GM19328 (cell line): ENCODE measurements at regions not wholly inside any gene's neighbourhood (a gene's known extent, or its start where the extent isn't known, plus 50 kb on each side); places are given as distances from the start of the nearest gene placed in this dataset.
"Not testable (repeated sequence)": the region's sequence is repeated elsewhere in the genome, so short reads cannot be mapped to it uniquely, and the experiment has no call there.

Experiments
- ATAC-seq: cut with Tn5 transposase; IDR thresholded peaks from one replicate; pipeline ENCODE4 v1.9.1; 2021; ENCODE audit warnings: mild to moderate bottlenecking, moderate library complexity; ENCODE audit not compliant: unreplicated experiment

GRCh38 chr2:87343347-87343746, 321.7 kb upstream of the PLGLB1 start:
- not testable (repeated sequence) for ATAC-seq

GRCh38 chr2:87345283-87345682, 323.6 kb upstream of the PLGLB1 start:
- ATAC-seq = not testable (repeated sequence)

GRCh38 chr2:87348556-87348955, 326.9 kb upstream of the PLGLB1 start:
- ATAC-seq = not testable (repeated sequence)

- not testable (repeated sequence) for ATAC-seq
Observed at GRCh38 chr2:87349006-87349405, 327.4 kb upstream of the PLGLB1 start.

- ATAC-seq = not testable (repeated sequence)
Observed at GRCh38 chr2:87352178-87352934, 330.7 kb upstream of the PLGLB1 start.

- not testable (repeated sequence) for ATAC-seq
Observed at GRCh38 chr2:87353408-87353807, 331.8 kb upstream of the PLGLB1 start.

GRCh38 chr2:87354102-87354501, 332.5 kb upstream of the PLGLB1 start:
- ATAC-seq = not testable (repeated sequence)

- ATAC-seq = not testable (repeated sequence)
Observed at GRCh38 chr2:87360250-87360649, 338.6 kb upstream of the PLGLB1 start.

GRCh38 chr2:87360927-87361326, 339.3 kb upstream of the PLGLB1 start:
- ATAC-seq = not testable (repeated sequence)

GRCh38 chr2:87361805-87362204, 340.2 kb upstream of the PLGLB1 start:
- ATAC-seq = not testable (repeated sequence)

- ATAC-seq = not testable (repeated sequence)
Observed at GRCh38 chr2:87364379-87364778, 342.7 kb upstream of the PLGLB1 start.

- ATAC-seq = not testable (repeated sequence)
Observed at GRCh38 chr2:87365038-87365437, 343.4 kb upstream of the PLGLB1 start.

GRCh38 chr2:87386063-87386560, 361.8 kb upstream of the PLGLB2 start:
- not testable (repeated sequence) for ATAC-seq

- ATAC-seq = not testable (repeated sequence)
Observed at GRCh38 chr2:87395784-87396183, 352.1 kb upstream of the PLGLB2 start.

GRCh38 chr2:87396551-87397265, 351.2 kb upstream of the PLGLB2 start:
- ATAC-seq = not testable (repeated sequence)

- not testable (repeated sequence) for ATAC-seq
Observed at GRCh38 chr2:87397276-87398065, 350.4 kb upstream of the PLGLB2 start.

- not testable (repeated sequence) for ATAC-seq
Observed at GRCh38 chr2:87398567-87399305, 349.2 kb upstream of the PLGLB2 start.

GRCh38 chr2:87401726-87402345, 346.1 kb upstream of the PLGLB2 start:
- ATAC-seq = no peak

- ATAC-seq = no peak
Observed at GRCh38 chr2:87403893-87404175, 344.1 kb upstream of the PLGLB2 start.
